PC-9 (cell line): ENCODE measurements at regions not wholly inside any gene's neighbourhood (a gene's known extent, or its start where the extent isn't known, plus 50 kb on each side); places are given as distances from the start of the nearest gene placed in this dataset.

Source experiments
- CTCF ChIP-seq: fragments of 200-600 bp; sonication (generic); conservative IDR thresholded peaks from 2 replicates; pipeline ENCODE4 v1.6.1; 2017; ENCODE audit warnings: mixed run types, antibody characterized with exemption, mild to moderate bottlenecking, moderate library complexity
- EZH2 ChIP-seq: fragments of 200-600 bp; sonication (generic); IDR thresholded peaks from 2 replicates; pipeline ENCODE4 v1.8.0; 2017; ENCODE audit warnings: antibody characterized with exemption, low read depth

- TF ChIP-seq CTCF (no peak), EZH2 (no peak)
Measured at GRCh38 chr2:187150670-187151069, 297.4 kb downstream of the CALCRL start.
